CD14-positive monocyte (primary cell): ENCODE measurements at regions not wholly inside any gene's neighbourhood (a gene's known extent, or its start where the extent isn't known, plus 50 kb on each side); places are given as distances from the start of the nearest gene placed in this dataset.

Experiments used
- DNase-seq, 3 donors: peaks; one replicate each; pipeline ENCODE4 v3.0.0-alpha.2; 2011 to 2022
- H2AFZ ChIP-seq: 2 replicates; pipeline ENCODE4 v1.6.0; 2012; ENCODE audit warnings: mild to moderate bottlenecking, low read depth, low read length, inconsistent platforms; ENCODE audit not compliant: insufficient read depth, poor library complexity, severe bottlenecking
- H3K27ac ChIP-seq, 2 donors: 1 replicate in 1 of 2; 2 replicates in 1 of 2; pipeline ENCODE4 v1.5.1; 2012 to 2013; ENCODE audit warnings: low read length in 2 of 2, control low read depth in 1 of 2, inconsistent platforms in 1 of 2, low read depth in 1 of 2, mild to moderate bottlenecking in 1 of 2
- H3K27me3 ChIP-seq, 2 donors: one replicate each; pipeline versions ENCODE4 v1.6.0 to v1.6.1; 2011 to 2013; ENCODE audit warnings: low read length in 2 of 2; ENCODE audit not compliant: control insufficient read depth in 2 of 2, insufficient read depth in 2 of 2
- H3K36me3 ChIP-seq, 2 donors: replicated peaks in 1 of 2; 1 replicate in 1 of 2; 2 replicates in 1 of 2; pipeline versions ENCODE4 v1.5.1 to v1.6.1; 2012 to 2013; ENCODE audit warnings: low read length in 2 of 2, control low read depth in 1 of 2, inconsistent platforms in 1 of 2, mild to moderate bottlenecking in 1 of 2; ENCODE audit not compliant: insufficient read depth in 2 of 2, control insufficient read depth in 1 of 2
- H3K4me1 ChIP-seq, 2 donors: 1 replicate in 1 of 2; 2 replicates in 1 of 2; pipeline versions ENCODE4 v1.5.1 to v1.6.1; 2012 to 2013; ENCODE audit warnings: low read length in 2 of 2, control low read depth in 1 of 2, inconsistent platforms in 1 of 2, mild to moderate bottlenecking in 1 of 2, moderate library complexity in 1 of 2; ENCODE audit not compliant: insufficient read depth in 2 of 2, control insufficient read depth in 1 of 2
- H3K4me2 ChIP-seq: replicated peaks from 2 replicates; pipeline ENCODE3; 2012; ENCODE audit warnings: low read length, moderate library complexity, mild to moderate bottlenecking; ENCODE audit not compliant: poor library complexity, severe bottlenecking; ENCODE audit errors: extremely low read depth
- H3K4me3 ChIP-seq, 3 experiments: fragments of 200-600 bp in 1 of 3; sonication (generic) in 1 of 3; replicated peaks in 1 of 3; 1 replicate in 2 of 3; 2 replicates in 1 of 3; pipeline ENCODE4 v1.5.1; 2011 to 2013; ENCODE audit warnings: low read length in 3 of 3, mild to moderate bottlenecking in 3 of 3, control low read depth in 2 of 3, low read depth in 2 of 3, inconsistent platforms in 1 of 3, moderate library complexity in 1 of 3
- H3K79me2 ChIP-seq: 2 replicates; pipeline ENCODE4 v1.6.0; 2012; ENCODE audit warnings: mild to moderate bottlenecking, control low read depth, inconsistent platforms, low read length, moderate library complexity; ENCODE audit not compliant: insufficient read depth
- H3K9ac ChIP-seq: 2 replicates; pipeline ENCODE4 v1.6.0; 2017; ENCODE audit warnings: low read length, mild to moderate bottlenecking; ENCODE audit not compliant: insufficient read depth, poor library complexity, severe bottlenecking
- H3K9me3 ChIP-seq, 2 donors: replicated peaks in 1 of 2; 1 replicate in 1 of 2; 2 replicates in 1 of 2; pipeline versions ENCODE4 v1.5.1 to v1.6.1; 2012 to 2013; ENCODE audit warnings: low read length in 2 of 2, control low read depth in 1 of 2; ENCODE audit not compliant: control insufficient read depth in 1 of 2, insufficient read depth in 1 of 2
- H4K20me1 ChIP-seq: 2 replicates; pipeline ENCODE4 v1.6.0; 2012; ENCODE audit warnings: mild to moderate bottlenecking, low read length, control low read depth, moderate library complexity; ENCODE audit not compliant: insufficient read depth
- H3K27ac Mint-ChIP-seq, 7 donors: one replicate each; pipeline ENCODE4 v1.8.0; 2020; ENCODE audit warnings: mild to moderate bottlenecking in 7 of 7, mixed read lengths in 7 of 7, moderate library complexity in 6 of 7, inconsistent platforms in 2 of 7
- H3K27me3 Mint-ChIP-seq, 3 donors: one replicate each; pipeline ENCODE4 v1.8.0; 2021 to 2022; ENCODE audit warnings: low read depth in 3 of 3, mild to moderate bottlenecking in 3 of 3, mixed read lengths in 3 of 3, moderate library complexity in 3 of 3, inconsistent platforms in 1 of 3
- H3K36me3 Mint-ChIP-seq, 2 donors: one replicate each; pipeline ENCODE4 v1.8.0; 2020; ENCODE audit warnings: mixed read lengths in 2 of 2, inconsistent platforms in 1 of 2, mild to moderate bottlenecking in 1 of 2
- H3K4me1 Mint-ChIP-seq: one replicate; pipeline ENCODE4 v1.8.0; 2020; ENCODE audit warnings: mild to moderate bottlenecking, mixed read lengths
- H3K4me3 Mint-ChIP-seq, 2 donors: one replicate each; pipeline ENCODE4 v1.8.0; 2020; ENCODE audit warnings: mild to moderate bottlenecking in 2 of 2, mixed read lengths in 2 of 2, moderate library complexity in 1 of 2
- H3K9me3 Mint-ChIP-seq, 7 donors: one replicate each; pipeline ENCODE4 v1.8.0; 2020 to 2022; ENCODE audit warnings: mixed read lengths in 7 of 7, mild to moderate bottlenecking in 6 of 7, moderate library complexity in 6 of 7, inconsistent platforms in 2 of 7
- WGBS: methylation state at CpG from one replicate; pipeline ENCODE4 v1.1.5; 2013; ENCODE audit warnings: missing lambda C conversion rate; ENCODE audit not compliant: insufficient coverage; 5-methylcytosine and 5-hydroxymethylcytosine counted together
- intact Hi-C, 2 donors: fragments of 100-400 bp; cut with micrococcal nuclease; formaldehyde crosslinking; loops; one replicate each; pipeline versions ENCODE4 v1.15.0 to v1.15.1; 2023
- TF ChIP-seq, protein P1 (sequence below): fragments of 200-600 bp; IDR thresholded peaks from one replicate; pipeline ENCODE4 v1.8.0; 2022; ENCODE audit warnings: antibody characterized with exemption, mild to moderate bottlenecking

DNA sequence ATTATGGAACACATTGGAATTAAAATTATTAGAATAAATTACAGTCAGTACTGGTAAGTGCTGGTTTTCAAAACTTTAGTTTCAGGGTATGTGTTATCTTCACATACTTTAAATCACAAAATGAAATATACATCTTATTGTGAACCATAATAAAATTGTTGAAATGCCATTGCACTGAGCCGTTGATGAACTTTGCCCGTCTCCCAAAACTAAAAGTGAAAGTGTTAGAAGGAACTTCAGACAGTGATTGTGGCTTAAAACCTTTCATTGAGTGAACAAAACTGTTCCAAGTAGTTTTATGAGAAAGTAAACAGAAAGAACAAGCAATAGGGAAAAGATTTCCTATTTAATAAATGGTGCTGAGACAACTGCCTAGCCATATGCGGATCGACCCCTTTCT is 811.6 kb downstream of the PLCL1 start:
- no peak overlapping the region for H3K4me3 Mint-ChIP-seq
- H3K36me3 Mint-ChIP-seq, result no peaks in the 10 kb centered on the region
- H3K4me1 ChIP-seq, result no peaks in the 10 kb centered on the region
- no peak overlapping the region for H3K27ac Mint-ChIP-seq
- H3K27me3 Mint-ChIP-seq, result no peaks in the 10 kb centered on the region
- intact Hi-C loops, result no loop called here
- no peak for DNase-seq
- H3K4me2 ChIP-seq, result no peak overlapping the region
- no peaks in the 10 kb centered on the region for H3K4me1 Mint-ChIP-seq
- H3K9me3 ChIP-seq, result no peaks in the 10 kb centered on the region
- no peaks in the 10 kb centered on the region for H4K20me1 ChIP-seq
- H3K4me3 ChIP-seq, result no peak overlapping the region
- no CpG with 5 or more reads among the region's 4 CpGs for WGBS
- H3K79me2 ChIP-seq, result no peaks in the 10 kb centered on the region
- H3K27ac ChIP-seq, result no peak overlapping the region
- TF ChIP-seq, protein P1, sequence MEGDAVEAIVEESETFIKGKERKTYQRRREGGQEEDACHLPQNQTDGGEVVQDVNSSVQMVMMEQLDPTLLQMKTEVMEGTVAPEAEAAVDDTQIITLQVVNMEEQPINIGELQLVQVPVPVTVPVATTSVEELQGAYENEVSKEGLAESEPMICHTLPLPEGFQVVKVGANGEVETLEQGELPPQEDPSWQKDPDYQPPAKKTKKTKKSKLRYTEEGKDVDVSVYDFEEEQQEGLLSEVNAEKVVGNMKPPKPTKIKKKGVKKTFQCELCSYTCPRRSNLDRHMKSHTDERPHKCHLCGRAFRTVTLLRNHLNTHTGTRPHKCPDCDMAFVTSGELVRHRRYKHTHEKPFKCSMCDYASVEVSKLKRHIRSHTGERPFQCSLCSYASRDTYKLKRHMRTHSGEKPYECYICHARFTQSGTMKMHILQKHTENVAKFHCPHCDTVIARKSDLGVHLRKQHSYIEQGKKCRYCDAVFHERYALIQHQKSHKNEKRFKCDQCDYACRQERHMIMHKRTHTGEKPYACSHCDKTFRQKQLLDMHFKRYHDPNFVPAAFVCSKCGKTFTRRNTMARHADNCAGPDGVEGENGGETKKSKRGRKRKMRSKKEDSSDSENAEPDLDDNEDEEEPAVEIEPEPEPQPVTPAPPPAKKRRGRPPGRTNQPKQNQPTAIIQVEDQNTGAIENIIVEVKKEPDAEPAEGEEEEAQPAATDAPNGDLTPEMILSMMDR, result no peak
- H2AFZ ChIP-seq, result no peak overlapping the region
- H3K36me3 ChIP-seq, result no peaks in the 10 kb centered on the region
- peaks cover 0 to 2% (median 0%) of the 10 kb centered on the region in 7 donors for H3K9me3 Mint-ChIP-seq
- no peaks in the 10 kb centered on the region for H3K27me3 ChIP-seq
- H3K9ac ChIP-seq, result no peak overlapping the region

DNA sequence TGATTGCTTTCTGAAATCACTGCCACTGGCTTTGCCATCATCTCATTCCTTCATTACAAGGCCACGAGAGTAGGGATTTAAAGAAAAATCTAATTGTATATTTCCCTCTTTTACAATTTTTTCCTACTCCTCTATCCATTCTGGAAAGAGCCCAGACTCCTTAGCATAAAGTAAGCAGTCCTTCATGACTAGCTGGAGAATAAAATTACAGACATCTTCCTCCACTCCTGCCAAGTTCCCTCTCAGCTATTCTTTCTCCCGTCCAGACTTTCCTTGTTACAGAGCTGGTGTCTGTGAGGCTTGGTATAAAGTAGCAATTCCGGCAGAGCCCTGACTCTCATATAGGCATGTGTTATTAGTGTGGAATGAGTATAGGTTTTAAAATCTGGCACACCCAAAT is 806.8 kb downstream of the PLCL1 start:
- Mint-ChIP-seq H3K4me3 (no peak overlapping the region), H3K27ac (no peak overlapping the region), H3K4me1 (no peaks in the 10 kb centered on the region), H3K36me3 (no peaks in the 10 kb centered on the region), H3K27me3 (no peaks in the 10 kb centered on the region), H3K9me3 (no peaks in the 10 kb centered on the region)
- no peak for DNase-seq
- Histone ChIP-seq H3K4me2 (no peak overlapping the region), H3K4me1 (no peaks in the 10 kb centered on the region), H4K20me1 (no peaks in the 10 kb centered on the region), H3K27ac (no peak overlapping the region), H2AFZ (no peak overlapping the region), H3K9ac (no peak overlapping the region), H3K4me3 (no peak overlapping the region), H3K79me2 (no peaks in the 10 kb centered on the region), H3K27me3 (no peaks in the 10 kb centered on the region), H3K36me3 (no peaks in the 10 kb centered on the region), H3K9me3 (no peaks in the 10 kb centered on the region)
- intact Hi-C loops, result no loop called here
- WGBS, result no CpG with 5 or more reads among the region's 3 CpGs
- TF ChIP-seq, protein P1, result no peak
